Glutamatergic neuron (in vitro differentiated cells): ENCODE measurements at regions not wholly inside any gene's neighbourhood (a gene's known extent, or its start where the extent isn't known, plus 50 kb on each side); places are given as distances from the start of the nearest gene placed in this dataset.

Experiments
- DNase-seq: peaks from one replicate; pipeline ENCODE4 v3.0.0; 2022
- H3K27ac Mint-ChIP-seq: one replicate; pipeline ENCODE4 v1.8.0; 2020; ENCODE audit warnings: mild to moderate bottlenecking, mixed read lengths, inconsistent platforms; ENCODE audit not compliant: unreplicated experiment
- H3K27me3 Mint-ChIP-seq: one replicate; pipeline ENCODE4 v1.8.0; 2020; ENCODE audit warnings: mild to moderate bottlenecking, moderate library complexity, mixed read lengths, inconsistent platforms; ENCODE audit not compliant: unreplicated experiment
- H3K36me3 Mint-ChIP-seq: one replicate; pipeline ENCODE4 v1.8.0; 2020; ENCODE audit warnings: mild to moderate bottlenecking, mixed read lengths, inconsistent platforms; ENCODE audit not compliant: unreplicated experiment
- H3K4me1 Mint-ChIP-seq: one replicate; pipeline ENCODE4 v1.8.0; 2020; ENCODE audit warnings: mild to moderate bottlenecking, low read depth, mixed read lengths, inconsistent platforms; ENCODE audit not compliant: unreplicated experiment
- H3K4me3 Mint-ChIP-seq: one replicate; pipeline ENCODE4 v1.8.0; 2020; ENCODE audit warnings: mild to moderate bottlenecking, mixed read lengths, inconsistent platforms; ENCODE audit not compliant: unreplicated experiment
- H3K9me3 Mint-ChIP-seq: one replicate; pipeline ENCODE4 v1.8.0; 2020; ENCODE audit warnings: mild to moderate bottlenecking, moderate library complexity, mixed read lengths, inconsistent platforms; ENCODE audit not compliant: unreplicated experiment
- TF ChIP-seq, protein P1 (sequence below): fragments of 200-600 bp; sonication (generic); IDR thresholded peaks from one replicate; pipeline ENCODE4 v1.5.0; 2021; ENCODE audit not compliant: partially characterized antibody, unreplicated experiment

DNA sequence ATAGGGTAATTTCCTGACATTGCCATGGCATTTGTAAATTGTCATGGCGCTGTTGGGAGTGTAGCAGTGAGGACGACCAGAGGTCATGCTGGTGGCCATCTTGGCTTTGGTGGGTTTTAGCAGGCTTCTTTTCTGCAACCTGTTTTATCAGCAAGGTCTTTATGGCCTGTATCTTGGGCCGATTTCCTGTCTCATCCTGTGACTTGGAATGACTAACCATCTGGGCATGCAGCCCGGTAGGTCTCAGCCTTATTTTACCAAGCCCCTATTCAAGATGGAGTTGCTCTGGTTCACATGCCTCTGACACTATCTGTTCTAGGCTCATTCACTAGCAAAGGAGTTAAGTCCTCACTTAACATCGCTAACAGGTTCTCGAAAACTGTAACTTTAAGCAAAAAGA is 1374.2 kb downstream of the FAM181B start:
- Mint-ChIP-seq H3K27ac (no peak overlapping the region), H3K4me3 (no peak overlapping the region), H3K27me3 (no peaks in the 10 kb centered on the region), H3K36me3 (no peaks in the 10 kb centered on the region), H3K4me1 (no peaks in the 10 kb centered on the region), H3K9me3 (no peaks in the 10 kb centered on the region)
- TF ChIP-seq, protein P1, sequence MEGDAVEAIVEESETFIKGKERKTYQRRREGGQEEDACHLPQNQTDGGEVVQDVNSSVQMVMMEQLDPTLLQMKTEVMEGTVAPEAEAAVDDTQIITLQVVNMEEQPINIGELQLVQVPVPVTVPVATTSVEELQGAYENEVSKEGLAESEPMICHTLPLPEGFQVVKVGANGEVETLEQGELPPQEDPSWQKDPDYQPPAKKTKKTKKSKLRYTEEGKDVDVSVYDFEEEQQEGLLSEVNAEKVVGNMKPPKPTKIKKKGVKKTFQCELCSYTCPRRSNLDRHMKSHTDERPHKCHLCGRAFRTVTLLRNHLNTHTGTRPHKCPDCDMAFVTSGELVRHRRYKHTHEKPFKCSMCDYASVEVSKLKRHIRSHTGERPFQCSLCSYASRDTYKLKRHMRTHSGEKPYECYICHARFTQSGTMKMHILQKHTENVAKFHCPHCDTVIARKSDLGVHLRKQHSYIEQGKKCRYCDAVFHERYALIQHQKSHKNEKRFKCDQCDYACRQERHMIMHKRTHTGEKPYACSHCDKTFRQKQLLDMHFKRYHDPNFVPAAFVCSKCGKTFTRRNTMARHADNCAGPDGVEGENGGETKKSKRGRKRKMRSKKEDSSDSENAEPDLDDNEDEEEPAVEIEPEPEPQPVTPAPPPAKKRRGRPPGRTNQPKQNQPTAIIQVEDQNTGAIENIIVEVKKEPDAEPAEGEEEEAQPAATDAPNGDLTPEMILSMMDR: no peak
- no peak for DNase-seq

DNA sequence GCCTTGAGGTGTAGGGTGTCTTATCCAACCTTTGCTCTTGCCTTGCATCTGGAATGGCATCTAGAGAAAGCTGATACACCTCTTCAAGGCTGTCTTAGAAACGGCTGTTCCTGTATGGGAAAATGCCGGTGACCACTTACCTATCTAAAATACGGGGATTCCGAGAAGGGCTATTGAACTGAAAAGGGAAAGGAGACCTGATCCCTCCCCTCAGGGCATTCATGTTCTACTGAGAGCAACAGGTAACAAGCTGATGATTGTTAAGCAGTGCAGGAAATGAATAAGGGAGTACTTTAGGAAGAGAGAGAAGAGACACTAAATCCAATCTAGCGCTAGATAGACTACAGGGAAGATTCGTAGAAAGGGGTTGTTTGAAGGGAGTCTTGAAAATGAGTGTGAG is 1388.1 kb downstream of the FAM181B start:
- Mint-ChIP-seq H3K4me1 (no peaks in the 10 kb centered on the region), H3K27ac (no peak overlapping the region), H3K27me3 (no peaks in the 10 kb centered on the region), H3K9me3 (peaks cover 2% of the 10 kb centered on the region), H3K4me3 (no peak overlapping the region), H3K36me3 (no peaks in the 10 kb centered on the region)
- no peak for DNase-seq
- TF ChIP-seq, protein P1: no peak

DNA sequence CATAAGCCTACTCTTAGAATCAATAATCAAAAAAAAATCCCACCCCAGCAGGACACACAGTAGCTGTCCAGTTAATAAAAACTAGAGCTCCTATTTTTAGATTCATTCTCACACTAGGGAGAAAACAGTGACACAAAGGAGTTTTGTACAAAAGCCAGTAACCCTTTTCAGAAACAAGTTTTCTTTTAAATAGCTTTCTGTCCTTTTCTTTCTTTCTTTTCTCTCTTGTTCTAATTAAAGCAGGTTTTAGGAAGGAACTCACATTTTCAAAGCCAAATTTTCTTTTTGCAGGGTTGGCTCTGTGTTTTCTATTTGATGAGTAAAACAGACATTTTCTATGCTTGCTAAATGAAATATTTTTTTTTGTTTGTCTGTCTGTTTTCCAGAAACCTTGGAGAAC is 1390.7 kb downstream of the FAM181B start:
- Mint-ChIP-seq H3K27ac (no peak overlapping the region), H3K36me3 (no peaks in the 10 kb centered on the region), H3K4me1 (no peaks in the 10 kb centered on the region), H3K27me3 (no peaks in the 10 kb centered on the region), H3K9me3 (peaks cover 2% of the 10 kb centered on the region), H3K4me3 (no peak overlapping the region)
- TF ChIP-seq, protein P1: no peak
- DNase-seq: no peak

DNA sequence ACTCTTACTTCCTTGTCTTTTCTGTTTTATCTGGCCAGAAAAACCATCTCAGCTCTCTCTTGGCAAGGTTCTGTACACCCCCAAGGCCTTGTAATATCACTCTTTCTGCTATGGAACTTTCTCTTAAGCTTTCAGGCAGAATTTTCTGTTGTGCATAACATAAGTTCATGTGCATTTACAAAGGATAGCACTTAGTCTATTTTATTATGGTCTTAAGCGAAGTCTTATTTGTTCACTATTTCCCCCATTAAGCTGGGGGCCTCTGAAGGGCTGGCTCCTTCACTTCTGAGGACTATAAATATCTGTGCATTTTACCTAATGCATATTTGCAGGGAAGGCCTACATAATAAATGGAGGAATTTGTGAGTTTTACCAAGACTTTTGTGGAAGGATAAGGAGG is 1393.4 kb downstream of the FAM181B start:
- Mint-ChIP-seq H3K4me1 (peaks cover 5% of the 10 kb centered on the region), H3K4me3 (no peak overlapping the region)

DNA sequence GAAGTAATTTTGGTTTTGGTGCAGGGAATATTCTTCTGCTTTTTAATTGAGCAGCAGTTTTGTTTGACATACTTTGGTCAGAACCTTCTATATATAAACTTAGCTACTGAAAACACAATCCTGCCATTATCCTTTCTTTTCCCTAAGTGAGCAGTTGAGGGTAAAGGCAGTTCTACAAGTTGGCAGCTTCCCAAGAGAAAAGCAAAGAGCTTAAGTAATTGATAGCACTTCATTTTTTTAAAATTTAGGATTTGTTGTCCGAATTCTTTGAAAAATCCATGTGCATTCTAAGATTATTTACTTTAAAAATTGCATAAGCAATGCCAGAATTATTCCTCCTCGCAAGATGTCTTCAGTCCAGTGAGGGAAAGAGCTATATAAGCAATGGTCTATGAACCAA is 1394.1 kb downstream of the FAM181B start:
- Mint-ChIP-seq H3K27ac (no peak overlapping the region), H3K4me3 (no peak overlapping the region), H3K27me3 (no peaks in the 10 kb centered on the region), H3K9me3 (peaks cover 2% of the 10 kb centered on the region), H3K4me1 (peaks cover 5% of the 10 kb centered on the region), H3K36me3 (no peaks in the 10 kb centered on the region)
- no peak for DNase-seq
- TF ChIP-seq, protein P1: no peak

More for the DNA sequence above, 1393.4 kb downstream of the FAM181B start:
- H3K27ac Mint-ChIP-seq: no peak overlapping the region
- H3K27me3 Mint-ChIP-seq: no peaks in the 10 kb centered on the region
- no peak for DNase-seq
- TF ChIP-seq, protein P1: no peak
- peaks cover 2% of the 10 kb centered on the region for H3K9me3 Mint-ChIP-seq
- H3K36me3 Mint-ChIP-seq: no peaks in the 10 kb centered on the region
